Stimulated activated CD4-positive, alpha-beta T cell treated with anti-CD3 and anti-CD28 coated beads, Interleukin-15, amount 100 ng/mL, for 1 hour (primary cell): ENCODE measurements at regions not wholly inside any gene's neighbourhood (a gene's known extent, or its start where the extent isn't known, plus 50 kb on each side); places are given as distances from the start of the nearest gene placed in this dataset.
"Not testable (repeated sequence)": the region's sequence is repeated elsewhere in the genome, so short reads cannot be mapped to it uniquely, and the experiment has no call there.

Experiments used
- DNase-seq, 2 donors: peaks; one replicate each; pipeline ENCODE4 v3.0.0-alpha.2; 2020; ENCODE audit warnings: low read depth in 1 of 2, low spot score in 1 of 2

- no peak for DNase-seq
These were observed 1096.1 kb upstream of the CELF2 start for GRCh38 chr10:9921544-9921943.

- no peak for DNase-seq
These were observed 1095.4 kb upstream of the CELF2 start for GRCh38 chr10:9922126-9922870.

- no peak for DNase-seq
These were observed 1091.7 kb upstream of the CELF2 start for GRCh38 chr10:9926003-9926402.

- DNase-seq, result no peak
These were observed 1090.8 kb upstream of the CELF2 start for GRCh38 chr10:9926881-9927280.

GRCh38 chr10:9939716-9940115, 1078.0 kb upstream of the CELF2 start:
- DNase-seq, result no peak

- DNase-seq, result no peak
These were observed 1073.0 kb upstream of the CELF2 start for GRCh38 chr10:9944690-9945089.

- DNase-seq, result no peak
These were observed 1067.6 kb upstream of the CELF2 start for GRCh38 chr10:9950070-9950469.

- DNase-seq, result no peak
These were observed 1066.0 kb upstream of the CELF2 start for GRCh38 chr10:9951481-9952257.

- no peak for DNase-seq
These were observed 1060.3 kb upstream of the CELF2 start for GRCh38 chr10:9957351-9957750.

- not testable (repeated sequence) for DNase-seq
These were observed 1059.8 kb upstream of the CELF2 start for GRCh38 chr10:9957876-9958275.

GRCh38 chr10:9965341-9965740, 1052.3 kb upstream of the CELF2 start:
- no peak for DNase-seq

GRCh38 chr10:9986786-9987185, 1030.9 kb upstream of the CELF2 start:
- DNase-seq, result no peak

- DNase-seq, result no peak
These were observed 1030.5 kb upstream of the CELF2 start for GRCh38 chr10:9987197-9987596.

- no peak for DNase-seq
These were observed 1025.0 kb upstream of the CELF2 start for GRCh38 chr10:9992661-9993060.

- DNase-seq, result no peak
These were observed 1023.5 kb upstream of the CELF2 start for GRCh38 chr10:9994131-9994530.

GRCh38 chr10:9999627-10000026, 1018.0 kb upstream of the CELF2 start:
- DNase-seq, result no peak

GRCh38 chr10:10007957-10008356, 1009.7 kb upstream of the CELF2 start:
- no peak for DNase-seq

GRCh38 chr10:10010397-10010796, 1007.3 kb upstream of the CELF2 start:
- no peak for DNase-seq

- DNase-seq, result no peak
These were observed 1002.8 kb upstream of the CELF2 start for GRCh38 chr10:10014846-10015245.

- no peak for DNase-seq
These were observed 1000.0 kb upstream of the CELF2 start for GRCh38 chr10:10017716-10018115.

GRCh38 chr10:10020945-10021344, 996.7 kb upstream of the CELF2 start:
- DNase-seq, result no peak

- no peak for DNase-seq
These were observed 984.7 kb upstream of the CELF2 start for GRCh38 chr10:10032991-10033390.

- no peak for DNase-seq
These were observed 979.3 kb upstream of the CELF2 start for GRCh38 chr10:10038348-10038747.
